COR-L47 (cell line): ENCODE measurements at regions not wholly inside any gene's neighbourhood (a gene's known extent, or its start where the extent isn't known, plus 50 kb on each side); places are given as distances from the start of the nearest gene placed in this dataset.

Source experiments
- DNase-seq: peaks from one replicate; lab custom pipeline; 2025; lab: John Stamatoyannopoulos, UW

GRCh38 chr5:60374409-60374808 lies 325.6 kb downstream of the DEPDC1B start:
- DNase-seq: no peak

- no peak for DNase-seq
Measured at GRCh38 chr5:60372786-60373185, 327.2 kb downstream of the DEPDC1B start.

- no peak for DNase-seq
Measured at GRCh38 chr5:60371065-60371464, 328.9 kb downstream of the DEPDC1B start.

- DNase-seq: no peak
Measured at GRCh38 chr5:60370508-60370907, 329.5 kb downstream of the DEPDC1B start.

GRCh38 chr5:60369391-60369790 lies 330.6 kb downstream of the DEPDC1B start:
- DNase-seq: no peak

- no peak for DNase-seq
Measured at GRCh38 chr5:60368100-60368499, 331.9 kb downstream of the DEPDC1B start.

- DNase-seq: no peak
Measured at GRCh38 chr5:60366489-60366888, 333.5 kb downstream of the DEPDC1B start.

- no peak for DNase-seq
Measured at GRCh38 chr5:60365001-60365400, 335.0 kb downstream of the DEPDC1B start.

- DNase-seq: no peak
Measured at GRCh38 chr5:60362158-60362557, 337.8 kb downstream of the DEPDC1B start.

- no peak for DNase-seq
Measured at GRCh38 chr5:60360355-60360754, 339.6 kb downstream of the DEPDC1B start.

GRCh38 chr5:60357302-60357701 lies 342.7 kb downstream of the DEPDC1B start:
- no peak for DNase-seq

GRCh38 chr5:60356745-60357144 lies 343.2 kb downstream of the DEPDC1B start:
- no peak for DNase-seq

- DNase-seq: no peak
Measured at GRCh38 chr5:60355181-60355580, 344.8 kb downstream of the DEPDC1B start.

- DNase-seq: no peak
Measured at GRCh38 chr5:60354311-60354710, 345.7 kb downstream of the DEPDC1B start.

- no peak for DNase-seq
Measured at GRCh38 chr5:60352992-60353599, 346.9 kb downstream of the DEPDC1B start.

- DNase-seq: no peak
Measured at GRCh38 chr5:60350794-60351193, 349.2 kb downstream of the DEPDC1B start.

GRCh38 chr5:60349891-60350415 lies 350.0 kb downstream of the DEPDC1B start:
- DNase-seq: no peak

GRCh38 chr5:60346393-60346792 lies 353.6 kb downstream of the DEPDC1B start:
- no peak for DNase-seq

- no peak for DNase-seq
Measured at GRCh38 chr5:60343102-60343501, 356.9 kb downstream of the DEPDC1B start.

- no peak for DNase-seq
Measured at GRCh38 chr5:60340965-60341471, 358.9 kb downstream of the DEPDC1B start.

GRCh38 chr5:60340326-60340725 lies 359.6 kb downstream of the DEPDC1B start:
- no peak for DNase-seq

- no peak for DNase-seq
Measured at GRCh38 chr5:60339691-60340201, 360.2 kb downstream of the DEPDC1B start.

- no peak for DNase-seq
Measured at GRCh38 chr5:60338846-60339245, 361.1 kb downstream of the DEPDC1B start.

GRCh38 chr5:60336491-60336890 lies 363.5 kb downstream of the DEPDC1B start:
- no peak for DNase-seq
